Transverse colon (tissue), 4 donors: ENCODE measurements at regions not wholly inside any gene's neighbourhood (a gene's known extent, or its start where the extent isn't known, plus 50 kb on each side); places are given as distances from the start of the nearest gene placed in this dataset.

Experiments used
- POLR2AphosphoS5 ChIP-seq, 3 donors: sonication (generic); formaldehyde crosslinking; IDR thresholded peaks; one replicate each; pipeline ENCODE4 v1.6.1; 2016; ENCODE audit warnings: antibody characterized with exemption in 3 of 3
- TF ChIP-seq, protein P1 (sequence below), 5 experiments: fragments of 200-600 bp in 3 of 5; fragments of 450-650 bp in 2 of 5; sonication (generic) in 3 of 5; IDR thresholded peaks; 1 replicate in 2 of 5; 2 replicates in 3 of 5; pipeline ENCODE4 v1.5.1; 2016 to 2017; ENCODE audit warnings: antibody characterized with exemption in 5 of 5, inconsistent platforms in 3 of 5, mild to moderate bottlenecking in 2 of 5, moderate library complexity in 1 of 5

- TF ChIP-seq, protein P1, sequence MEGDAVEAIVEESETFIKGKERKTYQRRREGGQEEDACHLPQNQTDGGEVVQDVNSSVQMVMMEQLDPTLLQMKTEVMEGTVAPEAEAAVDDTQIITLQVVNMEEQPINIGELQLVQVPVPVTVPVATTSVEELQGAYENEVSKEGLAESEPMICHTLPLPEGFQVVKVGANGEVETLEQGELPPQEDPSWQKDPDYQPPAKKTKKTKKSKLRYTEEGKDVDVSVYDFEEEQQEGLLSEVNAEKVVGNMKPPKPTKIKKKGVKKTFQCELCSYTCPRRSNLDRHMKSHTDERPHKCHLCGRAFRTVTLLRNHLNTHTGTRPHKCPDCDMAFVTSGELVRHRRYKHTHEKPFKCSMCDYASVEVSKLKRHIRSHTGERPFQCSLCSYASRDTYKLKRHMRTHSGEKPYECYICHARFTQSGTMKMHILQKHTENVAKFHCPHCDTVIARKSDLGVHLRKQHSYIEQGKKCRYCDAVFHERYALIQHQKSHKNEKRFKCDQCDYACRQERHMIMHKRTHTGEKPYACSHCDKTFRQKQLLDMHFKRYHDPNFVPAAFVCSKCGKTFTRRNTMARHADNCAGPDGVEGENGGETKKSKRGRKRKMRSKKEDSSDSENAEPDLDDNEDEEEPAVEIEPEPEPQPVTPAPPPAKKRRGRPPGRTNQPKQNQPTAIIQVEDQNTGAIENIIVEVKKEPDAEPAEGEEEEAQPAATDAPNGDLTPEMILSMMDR (IDR thresholded peaks at IDR 0.05): no peak
- no peak for TF ChIP-seq POLR2AphosphoS5 (IDR thresholded peaks at IDR 0.05)
Measured at GRCh38 chrX:43564953-43565352, 91.1 kb upstream of the MAOA start.
